ENCODE measurements at regions not wholly inside any gene's neighbourhood (a gene's known extent, or its start where the extent isn't known, plus 50 kb on each side); places are given as distances from the start of the nearest gene placed in this dataset.

DNA sequence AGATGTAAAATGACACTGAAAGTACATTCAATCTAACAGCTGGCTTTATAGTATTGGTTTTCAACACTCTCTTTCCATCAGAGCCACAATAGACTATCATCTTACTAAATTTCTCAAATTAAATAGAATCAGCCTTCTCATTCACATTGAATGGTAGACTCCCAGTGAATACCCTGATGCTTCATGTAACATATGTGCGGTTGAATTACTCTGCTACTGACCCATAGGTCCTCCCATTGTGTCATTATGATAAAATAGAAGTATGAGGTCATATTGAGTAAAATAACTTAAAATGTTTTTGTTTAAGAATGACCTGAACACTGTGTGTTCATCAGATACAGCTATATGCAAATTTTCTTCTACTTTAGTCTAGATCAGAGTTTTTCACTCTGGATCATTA lies 75.9 kb upstream of the ADAMTSL1 start:
- TF ChIP-seq, protein P1, sequence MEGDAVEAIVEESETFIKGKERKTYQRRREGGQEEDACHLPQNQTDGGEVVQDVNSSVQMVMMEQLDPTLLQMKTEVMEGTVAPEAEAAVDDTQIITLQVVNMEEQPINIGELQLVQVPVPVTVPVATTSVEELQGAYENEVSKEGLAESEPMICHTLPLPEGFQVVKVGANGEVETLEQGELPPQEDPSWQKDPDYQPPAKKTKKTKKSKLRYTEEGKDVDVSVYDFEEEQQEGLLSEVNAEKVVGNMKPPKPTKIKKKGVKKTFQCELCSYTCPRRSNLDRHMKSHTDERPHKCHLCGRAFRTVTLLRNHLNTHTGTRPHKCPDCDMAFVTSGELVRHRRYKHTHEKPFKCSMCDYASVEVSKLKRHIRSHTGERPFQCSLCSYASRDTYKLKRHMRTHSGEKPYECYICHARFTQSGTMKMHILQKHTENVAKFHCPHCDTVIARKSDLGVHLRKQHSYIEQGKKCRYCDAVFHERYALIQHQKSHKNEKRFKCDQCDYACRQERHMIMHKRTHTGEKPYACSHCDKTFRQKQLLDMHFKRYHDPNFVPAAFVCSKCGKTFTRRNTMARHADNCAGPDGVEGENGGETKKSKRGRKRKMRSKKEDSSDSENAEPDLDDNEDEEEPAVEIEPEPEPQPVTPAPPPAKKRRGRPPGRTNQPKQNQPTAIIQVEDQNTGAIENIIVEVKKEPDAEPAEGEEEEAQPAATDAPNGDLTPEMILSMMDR (conservative IDR thresholded peaks at IDR 0.05 in 1 of 2, IDR thresholded peaks at IDR 0.05 in 1 of 2; ENCODE audit: extremely low read depth in 1 of 2, insufficient read depth in 1 of 2, low read depth in 1 of 2, low read length in 2 of 2): no peak
- no peak for TF ChIP-seq EZH2 (IDR thresholded peaks at IDR 0.05; ENCODE audit: borderline replicate concordance, low read length)
